OCI-LY7 (cell line): ENCODE measurements at regions not wholly inside any gene's neighbourhood (a gene's known extent, or its start where the extent isn't known, plus 50 kb on each side); places are given as distances from the start of the nearest gene placed in this dataset.

ENCODE experiments used
- BruUV-seq: library from RNA; stranded (reverse); fragments of 400-500 nt; replicated peaks from 2 replicates; lab custom pipeline; 2021; lab: Mats Ljungman, UMichigan
- CTCF ChIA-PET: fragments of 300-600 bp; sonication (Branson Sonifier 250); formaldehyde crosslinking; loops from one replicate; lab custom pipeline; 2022; ENCODE audit warnings: antibody characterized with exemption; ENCODE audit not compliant: unreplicated experiment; lab: Charles Lee
- POLR2A ChIA-PET: fragments of 300-600 bp; sonication (Branson Sonifier 250); formaldehyde crosslinking; loops from one replicate; lab custom pipeline; 2022; ENCODE audit warnings: antibody characterized with exemption; lab: Charles Lee
- DNase-seq: peaks from one replicate; pipeline ENCODE4 v3.0.0-alpha.2; 2015; ENCODE audit warnings: low spot score
- H2AFZ ChIP-seq: fragments of 200-600 bp; sonication (generic), shearing (Covaris generic); 2 replicates; pipeline ENCODE4 v1.6.1; 2014; ENCODE audit warnings: mild to moderate bottlenecking, antibody characterized with exemption, low read length, moderate library complexity
- H3K27ac ChIP-seq: fragments of 200-600 bp; sonication (generic); 2 replicates; pipeline ENCODE4 v1.5.1; 2014; ENCODE audit warnings: mixed run types, low read depth, mild to moderate bottlenecking, moderate library complexity, low read length, inconsistent platforms; ENCODE audit not compliant: poor library complexity, severe bottlenecking
- H3K36me3 ChIP-seq: fragments of 200-600 bp; sonication (generic); 2 replicates; pipeline ENCODE4 v1.6.1; 2014; ENCODE audit warnings: mild to moderate bottlenecking, antibody characterized with exemption, low read length, moderate library complexity, mixed read lengths; ENCODE audit not compliant: insufficient read depth
- H3K4me1 ChIP-seq: fragments of 200-600 bp; sonication (generic); 2 replicates; pipeline ENCODE4 v1.5.1; 2014; ENCODE audit warnings: mild to moderate bottlenecking, low read length; ENCODE audit not compliant: insufficient read depth, poor library complexity, severe bottlenecking
- H3K4me2 ChIP-seq: fragments of 200-600 bp; sonication (generic); 2 replicates; pipeline ENCODE4 v1.6.1; 2014; ENCODE audit warnings: mild to moderate bottlenecking, low read length
- H3K4me3 ChIP-seq: fragments of 200-600 bp; sonication (generic); 2 replicates; pipeline ENCODE4 v1.5.1; 2014; ENCODE audit warnings: mild to moderate bottlenecking, low read depth, low read length; ENCODE audit not compliant: poor library complexity, severe bottlenecking
- H3K79me2 ChIP-seq: fragments of 200-600 bp; sonication (generic); 2 replicates; pipeline ENCODE4 v1.6.1; 2016; ENCODE audit warnings: low read depth, mild to moderate bottlenecking, low read length, moderate library complexity, mixed read lengths; ENCODE audit not compliant: insufficient read depth
- H3K9me2 ChIP-seq: fragments of 200-600 bp; sonication (generic); 2 replicates; pipeline ENCODE4 v1.6.1; 2016; ENCODE audit warnings: mild to moderate bottlenecking, low read length, mixed read lengths; ENCODE audit not compliant: insufficient read depth
- H3K9me3 ChIP-seq: fragments of 200-600 bp; sonication (generic); 2 replicates; pipeline ENCODE4 v1.6.1; 2014; ENCODE audit warnings: mild to moderate bottlenecking, mixed run types, low read length, mixed read lengths
- H4K20me1 ChIP-seq: fragments of 200-600 bp; sonication (generic); 2 replicates; pipeline ENCODE4 v1.6.1; 2014; ENCODE audit warnings: mild to moderate bottlenecking, antibody characterized with exemption, low read length, moderate library complexity, mixed read lengths; ENCODE audit not compliant: insufficient read depth
- CTCF ChIP-seq: fragments of 200-600 bp; sonication (generic); conservative IDR thresholded peaks from 2 replicates; pipeline ENCODE4 v1.5.1; 2014; ENCODE audit warnings: mild to moderate bottlenecking, antibody characterized with exemption, low read length, moderate library complexity, mixed read lengths
- EZH2phosphoT487 ChIP-seq: fragments of 200-600 bp; sonication (generic); IDR thresholded peaks from 2 replicates; pipeline ENCODE4 v1.6.1; 2018; ENCODE audit warnings: low read depth, borderline replicate concordance, mild to moderate bottlenecking, mixed run types, antibody characterized with exemption, low read length, moderate library complexity, mixed read lengths
- intact Hi-C: fragments of 100-400 bp; cut with micrococcal nuclease; formaldehyde crosslinking; loops from one replicate; pipeline ENCODE4 v1.10.0; 2022; ENCODE audit not compliant: unreplicated experiment

GRCh38 chr15:93330912-93331544 is 242.0 kb upstream of the RGMA start:
- BruUV-seq = no TSS peak
- Histone ChIP-seq H3K9me2 (no peaks in the 10 kb centered on the region), H3K36me3 (no peaks in the 10 kb centered on the region), H3K79me2 (no peaks in the 10 kb centered on the region), H2AFZ (no peak overlapping the region), H4K20me1 (no peaks in the 10 kb centered on the region), H3K4me2 (no peak overlapping the region), H3K27ac (no peak overlapping the region), H3K4me3 (no peak overlapping the region), H3K9me3 (no peaks in the 10 kb centered on the region), H3K4me1 (no peaks in the 10 kb centered on the region)
- ChIA-PET CTCF (no interaction called here), POLR2A (interaction anchor here (0.6 kb wide), 1 partner anchor 131 kb away, joined by 3 read pairs; no protein-coding TSS in a partner anchor)
- intact Hi-C loops = no loop called here
- DNase-seq = no peak
- no peak for TF ChIP-seq EZH2phosphoT487
- TF ChIP-seq CTCF = no peak

- no TSS peak for BruUV-seq
- no peaks in the 10 kb centered on the region for H3K4me1 ChIP-seq
- no peaks in the 10 kb centered on the region for H4K20me1 ChIP-seq
- ChIA-PET POLR2A (no interaction called here), CTCF (no interaction called here)
- no peak overlapping the region for H3K27ac ChIP-seq
- H3K9me2 ChIP-seq = no peaks in the 10 kb centered on the region
- no peak overlapping the region for H3K4me3 ChIP-seq
- H3K9me3 ChIP-seq = no peaks in the 10 kb centered on the region
- no peak for DNase-seq
- no peaks in the 10 kb centered on the region for H3K36me3 ChIP-seq
- H3K4me2 ChIP-seq = no peak overlapping the region
- H3K79me2 ChIP-seq = no peaks in the 10 kb centered on the region
- intact Hi-C loops = no loop called here
- no peak for TF ChIP-seq CTCF
- TF ChIP-seq EZH2phosphoT487 = no peak
- H2AFZ ChIP-seq = no peak overlapping the region
Measured at GRCh38 chr15:93327364-93327763, 238.4 kb upstream of the RGMA start.

GRCh38 chr15:93324186-93324975 is 235.4 kb upstream of the RGMA start:
- no peaks in the 10 kb centered on the region for H3K36me3 ChIP-seq
- H4K20me1 ChIP-seq = no peaks in the 10 kb centered on the region
- ChIA-PET POLR2A (no interaction called here), CTCF (no interaction called here)
- H3K79me2 ChIP-seq = no peaks in the 10 kb centered on the region
- TF ChIP-seq CTCF (no peak), EZH2phosphoT487 (no peak)
- H3K4me3 ChIP-seq = no peak overlapping the region
- H2AFZ ChIP-seq = no peak overlapping the region
- no peak overlapping the region for H3K27ac ChIP-seq
- no peaks in the 10 kb centered on the region for H3K9me3 ChIP-seq
- intact Hi-C loops = no loop called here
- H3K9me2 ChIP-seq = no peaks in the 10 kb centered on the region
- no peaks in the 10 kb centered on the region for H3K4me1 ChIP-seq
- DNase-seq = no peak
- no TSS peak for BruUV-seq
- no peak overlapping the region for H3K4me2 ChIP-seq
